ENCODE measurements at regions not wholly inside any gene's neighbourhood (a gene's known extent, or its start where the extent isn't known, plus 50 kb on each side); places are given as distances from the start of the nearest gene placed in this dataset.

GRCh38 chr13:65864039-65864438, 1366.1 kb downstream of the PCDH9 start:
- WGBS, 2 donors: 100% methylated on average over 1 of the region's 1 CpG
- Histone ChIP-seq H3K27me3 (no peaks in the 10 kb centered on the region), H3K4me3 (replicated peaks in 1 of 3) (no peak overlapping the region), H3K9me3 (no peaks in the 10 kb centered on the region), H3K4me1 (no peaks in the 10 kb centered on the region), H3K27ac (no peak overlapping the region), H3K36me3 (no peaks in the 10 kb centered on the region)
- intact Hi-C loops (cut with DNase I): no loop called here
- DNase-seq: no peak
- TF ChIP-seq POLR2A (IDR thresholded peaks at IDR 0.05) (no peak), CTCF (IDR thresholded peaks at IDR 0.05) (no peak)

- DNase-seq: no peak
- Histone ChIP-seq H3K4me3 (replicated peaks in 1 of 3) (no peak overlapping the region), H3K36me3 (no peaks in the 10 kb centered on the region), H3K27ac (no peak overlapping the region), H3K27me3 (no peaks in the 10 kb centered on the region), H3K4me1 (no peaks in the 10 kb centered on the region), H3K9me3 (no peaks in the 10 kb centered on the region)
- TF ChIP-seq CTCF (IDR thresholded peaks at IDR 0.05) (no peak), POLR2A (IDR thresholded peaks at IDR 0.05) (no peak)
- intact Hi-C loops (cut with DNase I): no loop called here
- WGBS, 2 donors: 68 to 82% methylated on average over 2 of the region's 2 CpGs
Observed at GRCh38 chr13:65860306-65860705, 1369.8 kb downstream of the PCDH9 start.

GRCh38 chr13:65857942-65858565, 1372.1 kb downstream of the PCDH9 start:
- TF ChIP-seq CTCF (IDR thresholded peaks at IDR 0.05): no peak

GRCh38 chr13:65856431-65856830, 1373.7 kb downstream of the PCDH9 start:
- intact Hi-C loops (cut with DNase I): no loop called here
- Histone ChIP-seq H3K27me3 (no peaks in the 10 kb centered on the region), H3K27ac (no peak overlapping the region), H3K4me3 (replicated peaks in 1 of 3) (no peak overlapping the region), H3K4me1 (no peaks in the 10 kb centered on the region), H3K36me3 (no peaks in the 10 kb centered on the region), H3K9me3 (no peaks in the 10 kb centered on the region)
- WGBS, 2 donors: 72 to 80% methylated on average over 2 of the region's 2 CpGs
- DNase-seq: no peak
- TF ChIP-seq POLR2A (IDR thresholded peaks at IDR 0.05) (no peak), CTCF (IDR thresholded peaks at IDR 0.05) (no peak)

More at GRCh38 chr13:65857942-65858565, 1372.1 kb downstream of the PCDH9 start:
- Histone ChIP-seq H3K4me1 (no peaks in the 10 kb centered on the region), H3K27me3 (no peaks in the 10 kb centered on the region), H3K4me3 (replicated peaks in 1 of 3) (no peak overlapping the region), H3K27ac (no peak overlapping the region), H3K9me3 (no peaks in the 10 kb centered on the region), H3K36me3 (no peaks in the 10 kb centered on the region)
- whole genome bisulfite sequencing, 2 donors: 67 to 69% methylated on average over 1 of the region's 1 CpG
- no peak for DNase-seq
- intact Hi-C loops (cut with DNase I): no loop called here

- Histone ChIP-seq H3K27ac (no peak overlapping the region), H3K36me3 (no peaks in the 10 kb centered on the region), H3K4me3 (replicated peaks in 1 of 3) (no peak overlapping the region), H3K4me1 (no peaks in the 10 kb centered on the region), H3K9me3 (no peaks in the 10 kb centered on the region), H3K27me3 (no peaks in the 10 kb centered on the region)
- DNase-seq: no peak
- intact Hi-C loops (cut with DNase I): no loop called here
- TF ChIP-seq POLR2A (IDR thresholded peaks at IDR 0.05): no peak
- WGBS, 2 donors: 76 to 81% methylated on average over 7 of the region's 7 CpGs
Observed at GRCh38 chr13:65855242-65855805, 1374.8 kb downstream of the PCDH9 start.
